ENCODE measurements at regions not wholly inside any gene's neighbourhood (a gene's known extent, or its start where the extent isn't known, plus 50 kb on each side); places are given as distances from the start of the nearest gene placed in this dataset.

- no peak for DNase-seq
Observed at GRCh38 chr3:174408310-174408709, 450.8 kb upstream of the NAALADL2 start.

- DNase-seq, result no peak
Observed at GRCh38 chr3:174409086-174409743, 449.9 kb upstream of the NAALADL2 start.

GRCh38 chr3:174413062-174413912 is 445.8 kb upstream of the NAALADL2 start:
- DNase-seq, result no peak

- DNase-seq, result no peak
Observed at GRCh38 chr3:174414902-174415301, 444.2 kb upstream of the NAALADL2 start.

- DNase-seq, result no peak
Observed at GRCh38 chr3:174417573-174417972, 441.6 kb upstream of the NAALADL2 start.

GRCh38 chr3:174419216-174419615 is 439.9 kb upstream of the NAALADL2 start:
- no peak for DNase-seq

- no peak for DNase-seq
Observed at GRCh38 chr3:174423936-174424335, 435.2 kb upstream of the NAALADL2 start.

GRCh38 chr3:174424656-174425055 is 434.5 kb upstream of the NAALADL2 start:
- no peak for DNase-seq

- no peak for DNase-seq
Observed at GRCh38 chr3:174425422-174425821, 433.7 kb upstream of the NAALADL2 start.

- DNase-seq, result no peak
Observed at GRCh38 chr3:174430986-174431385, 428.1 kb upstream of the NAALADL2 start.

GRCh38 chr3:174431717-174432116 is 427.4 kb upstream of the NAALADL2 start:
- DNase-seq, result no peak

GRCh38 chr3:174436367-174436766 is 422.8 kb upstream of the NAALADL2 start:
- no peak for DNase-seq

- DNase-seq, result no peak
Observed at GRCh38 chr3:174438501-174439145, 420.5 kb upstream of the NAALADL2 start.

- peak in 1 of 2 donors; percentile 33 for DNase-seq
Observed at GRCh38 chr3:174439331-174440252, 419.5 kb upstream of the NAALADL2 start.

GRCh38 chr3:174440253-174440701 is 418.9 kb upstream of the NAALADL2 start:
- peak in 1 of 2 donors; percentile 4 for DNase-seq

- DNase-seq, result peak; percentile 74 to 83
Observed at GRCh38 chr3:174440741-174441587, 418.2 kb upstream of the NAALADL2 start.

GRCh38 chr3:174441588-174442301 is 417.4 kb upstream of the NAALADL2 start:
- DNase-seq, result no peak

GRCh38 chr3:174442302-174442682 is 416.8 kb upstream of the NAALADL2 start:
- DNase-seq, result no peak

GRCh38 chr3:174444391-174444790 is 414.7 kb upstream of the NAALADL2 start:
- DNase-seq, result no peak

GRCh38 chr3:174457758-174458157 is 401.4 kb upstream of the NAALADL2 start:
- no peak for DNase-seq

- DNase-seq, result no peak
Observed at GRCh38 chr3:174460831-174461230, 398.3 kb upstream of the NAALADL2 start.

All from hippocampal formation (tissue), 2 donors.